ENCODE measurements at regions not wholly inside any gene's neighbourhood (a gene's known extent, or its start where the extent isn't known, plus 50 kb on each side); places are given as distances from the start of the nearest gene placed in this dataset.

- no peak for TF ChIP-seq POLR2A (IDR thresholded peaks at IDR 0.05)
- TF ChIP-seq, protein P1, sequence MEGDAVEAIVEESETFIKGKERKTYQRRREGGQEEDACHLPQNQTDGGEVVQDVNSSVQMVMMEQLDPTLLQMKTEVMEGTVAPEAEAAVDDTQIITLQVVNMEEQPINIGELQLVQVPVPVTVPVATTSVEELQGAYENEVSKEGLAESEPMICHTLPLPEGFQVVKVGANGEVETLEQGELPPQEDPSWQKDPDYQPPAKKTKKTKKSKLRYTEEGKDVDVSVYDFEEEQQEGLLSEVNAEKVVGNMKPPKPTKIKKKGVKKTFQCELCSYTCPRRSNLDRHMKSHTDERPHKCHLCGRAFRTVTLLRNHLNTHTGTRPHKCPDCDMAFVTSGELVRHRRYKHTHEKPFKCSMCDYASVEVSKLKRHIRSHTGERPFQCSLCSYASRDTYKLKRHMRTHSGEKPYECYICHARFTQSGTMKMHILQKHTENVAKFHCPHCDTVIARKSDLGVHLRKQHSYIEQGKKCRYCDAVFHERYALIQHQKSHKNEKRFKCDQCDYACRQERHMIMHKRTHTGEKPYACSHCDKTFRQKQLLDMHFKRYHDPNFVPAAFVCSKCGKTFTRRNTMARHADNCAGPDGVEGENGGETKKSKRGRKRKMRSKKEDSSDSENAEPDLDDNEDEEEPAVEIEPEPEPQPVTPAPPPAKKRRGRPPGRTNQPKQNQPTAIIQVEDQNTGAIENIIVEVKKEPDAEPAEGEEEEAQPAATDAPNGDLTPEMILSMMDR (IDR thresholded peaks at IDR 0.05), result no peak
- no peak for TF ChIP-seq EP300 (IDR thresholded peaks at IDR 0.05)
Observed at GRCh38 chr7:81025360-81025759, 106.5 kb upstream of the SEMA3C start.

All from ovary (tissue), 3 donors.